Ishikawa (cell line): ENCODE measurements at regions not wholly inside any gene's neighbourhood (a gene's known extent, or its start where the extent isn't known, plus 50 kb on each side); places are given as distances from the start of the nearest gene placed in this dataset.

Experiments used
- CEBPB ChIP-seq: IDR thresholded peaks from 2 replicates; pipeline ENCODE4 v1.6.1; 2012
- CREB1 ChIP-seq: IDR thresholded peaks from 2 replicates; pipeline ENCODE4 v1.6.1; 2012; ENCODE audit warnings: low read depth
- EGR1 ChIP-seq: IDR thresholded peaks from 2 replicates; pipeline ENCODE4 v1.6.1; 2012
- EP300 ChIP-seq: IDR thresholded peaks from 2 replicates; pipeline ENCODE4 v1.6.1; 2012; ENCODE audit warnings: borderline replicate concordance
- FOXM1 ChIP-seq: IDR thresholded peaks from 2 replicates; pipeline ENCODE4 v1.6.1; 2012; ENCODE audit warnings: low read depth, borderline replicate concordance
- NFIC ChIP-seq: IDR thresholded peaks from 2 replicates; pipeline ENCODE4 v1.6.1; 2012
- RAD21 ChIP-seq: IDR thresholded peaks from 2 replicates; pipeline ENCODE4 v1.6.1; 2012; ENCODE audit warnings: low read depth
- REST ChIP-seq: IDR thresholded peaks from 2 replicates; pipeline ENCODE4 v1.6.1; 2012; ENCODE audit warnings: low read depth, mild to moderate bottlenecking
- TAF1 ChIP-seq: IDR thresholded peaks from 2 replicates; pipeline ENCODE4 v1.6.1; 2012; ENCODE audit warnings: low read depth, mild to moderate bottlenecking
- TCF12 ChIP-seq: IDR thresholded peaks from 2 replicates; pipeline ENCODE4 v1.6.1; 2012; ENCODE audit warnings: low read depth
- TEAD4 ChIP-seq: IDR thresholded peaks from 2 replicates; pipeline ENCODE4 v1.6.1; 2012
- YY1 ChIP-seq: IDR thresholded peaks from 2 replicates; pipeline ENCODE4 v1.6.1; 2012; ENCODE audit warnings: low read depth
- ZBTB7A ChIP-seq: IDR thresholded peaks from 2 replicates; pipeline ENCODE4 v1.6.1; 2012; ENCODE audit warnings: low read depth
- TF ChIP-seq, protein P1 (sequence below): IDR thresholded peaks from 2 replicates; pipeline ENCODE4 v1.6.1; 2012
- TF ChIP-seq, protein P2 (sequence below): IDR thresholded peaks from 2 replicates; pipeline ENCODE4 v1.6.1; 2012

- TF ChIP-seq CEBPB = no peak
- no peak for TF ChIP-seq RAD21
- TF ChIP-seq NFIC = no peak
These were observed 1028.3 kb downstream of the BRD1 start for GRCh38 chr22:48799227-48799970.

DNA sequence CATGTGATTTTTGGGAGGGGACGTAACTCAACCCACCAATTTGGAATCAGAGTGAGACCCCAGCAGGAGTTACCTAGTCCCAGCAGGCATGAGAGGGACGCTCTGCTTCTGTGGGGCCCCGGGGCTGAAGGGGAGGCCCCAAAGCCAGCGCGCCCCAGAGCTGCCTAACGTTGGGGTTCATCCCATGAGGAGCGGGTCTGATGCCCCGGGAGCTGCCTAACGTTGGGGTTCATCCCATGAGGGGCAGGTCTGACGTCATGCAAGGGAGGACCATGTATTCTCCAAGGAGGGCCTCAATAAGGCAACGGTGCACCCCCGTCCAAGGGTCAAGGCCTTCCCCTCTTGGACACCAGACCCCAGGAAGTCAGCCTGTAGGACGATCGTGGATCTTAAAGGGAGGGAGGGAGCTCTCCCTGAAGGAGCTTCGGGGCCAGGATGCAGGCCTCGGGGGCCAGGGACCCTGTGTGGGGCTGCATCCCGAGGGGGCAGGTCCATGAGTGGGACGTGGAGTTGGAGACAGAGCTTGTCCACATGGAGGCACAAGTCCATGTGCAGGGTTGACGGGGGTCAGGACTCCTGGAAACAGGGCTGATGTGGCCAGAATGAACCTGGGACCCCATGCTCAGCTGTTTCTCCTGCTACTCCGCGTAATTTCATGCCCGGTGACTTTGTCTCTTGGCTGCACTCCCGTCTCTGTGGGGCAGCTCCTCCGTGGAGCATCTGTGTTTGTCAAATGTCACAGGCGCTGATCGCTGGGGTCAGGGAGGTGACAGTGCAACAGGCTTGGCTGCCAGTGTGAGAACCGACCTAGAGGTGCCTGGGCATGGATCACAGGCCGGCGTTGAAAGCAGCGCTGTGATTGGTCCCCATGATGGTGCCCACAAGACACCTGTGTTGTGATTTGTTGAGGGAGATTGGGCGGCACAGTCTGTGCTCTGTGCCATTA, 1029.1 kb downstream of the BRD1 start:
- TF ChIP-seq, protein P1, sequence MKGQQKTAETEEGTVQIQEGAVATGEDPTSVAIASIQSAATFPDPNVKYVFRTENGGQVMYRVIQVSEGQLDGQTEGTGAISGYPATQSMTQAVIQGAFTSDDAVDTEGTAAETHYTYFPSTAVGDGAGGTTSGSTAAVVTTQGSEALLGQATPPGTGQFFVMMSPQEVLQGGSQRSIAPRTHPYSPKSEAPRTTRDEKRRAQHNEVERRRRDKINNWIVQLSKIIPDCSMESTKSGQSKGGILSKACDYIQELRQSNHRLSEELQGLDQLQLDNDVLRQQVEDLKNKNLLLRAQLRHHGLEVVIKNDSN = no peak
- TF ChIP-seq EP300 (no peak), FOXM1 (no peak), TCF12 (no peak), TAF1 (no peak)

GRCh38 chr22:48797731-48798130, 1029.9 kb downstream of the BRD1 start:
- TF ChIP-seq TEAD4 (no peak), CEBPB (no peak), RAD21 (no peak), CREB1 (no peak), EP300 (no peak), EGR1 (no peak), TCF12 (no peak), YY1 (no peak), REST (no peak)
- TF ChIP-seq, protein P1 = no peak

GRCh38 chr22:48796310-48797015, 1031.2 kb downstream of the BRD1 start:
- TF ChIP-seq, protein P1 = no peak
- no peak for TF ChIP-seq CREB1

DNA sequence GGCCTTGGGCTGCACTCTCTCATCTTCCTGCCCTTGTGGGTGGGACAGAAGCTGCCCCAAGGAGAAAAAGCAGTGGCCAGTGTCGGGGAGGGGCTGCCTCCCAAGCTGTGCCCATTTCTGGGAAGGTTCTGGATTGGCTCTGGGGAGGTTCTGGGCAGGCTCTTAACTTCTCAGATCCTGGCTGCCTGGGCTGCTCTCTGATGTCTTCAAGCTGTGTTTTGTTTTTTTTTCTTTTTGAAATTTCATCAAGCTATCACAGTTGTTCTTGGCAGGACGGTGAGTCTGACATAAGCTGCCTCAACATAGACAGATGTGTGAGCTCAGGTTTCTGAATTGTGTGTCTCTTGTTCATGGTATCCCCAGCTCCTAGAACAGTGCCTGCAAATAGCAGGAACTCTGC, 1032.0 kb downstream of the BRD1 start:
- TF ChIP-seq, protein P2, sequence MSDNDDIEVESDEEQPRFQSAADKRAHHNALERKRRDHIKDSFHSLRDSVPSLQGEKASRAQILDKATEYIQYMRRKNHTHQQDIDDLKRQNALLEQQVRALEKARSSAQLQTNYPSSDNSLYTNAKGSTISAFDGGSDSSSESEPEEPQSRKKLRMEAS = no peak
- no peak for TF ChIP-seq REST

- TF ChIP-seq, protein P1 = no peak
- TF ChIP-seq CEBPB (no peak), ZBTB7A (no peak), TCF12 (no peak), FOXM1 (no peak), TAF1 (no peak), NFIC (no peak), EGR1 (no peak), EP300 (no peak), REST (no peak)
- TF ChIP-seq, protein P2 = no peak
These were observed 1032.8 kb downstream of the BRD1 start for GRCh38 chr22:48794906-48795305.
